NCI-H187 (cell line): ENCODE measurements at regions not wholly inside any gene's neighbourhood (a gene's known extent, or its start where the extent isn't known, plus 50 kb on each side); places are given as distances from the start of the nearest gene placed in this dataset.
"Not testable (repeated sequence)": the region's sequence is repeated elsewhere in the genome, so short reads cannot be mapped to it uniquely, and the experiment has no call there.

Experiments
- DNase-seq, 2 experiments: peaks; one replicate each; lab custom pipeline; 2025; lab: John Stamatoyannopoulos, UW

GRCh38 chr4:180994722-180995121, 1248.5 kb upstream of the TENM3 start:
- DNase-seq: no peak

DNA sequence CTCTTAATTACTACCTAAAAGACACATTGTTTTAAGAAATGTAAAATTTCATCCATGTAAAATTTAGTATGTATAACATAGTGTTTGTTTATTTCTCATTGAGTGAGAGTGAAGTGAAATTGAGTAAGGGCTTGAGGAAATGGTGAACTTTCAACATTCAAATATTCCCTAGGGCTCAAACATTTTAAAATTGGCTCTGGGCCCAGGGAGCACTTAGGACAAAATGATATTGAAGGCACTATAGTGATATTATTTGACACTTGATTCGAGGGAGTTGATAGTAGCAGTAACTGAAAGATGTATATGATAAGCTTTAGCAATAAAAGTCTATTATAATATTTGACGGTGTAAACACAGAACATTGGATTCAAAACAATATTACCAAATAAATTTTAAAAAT, 1244.0 kb upstream of the TENM3 start:
- no peak for DNase-seq

GRCh38 chr4:181004056-181004455, 1239.1 kb upstream of the TENM3 start:
- no peak for DNase-seq

- no peak for DNase-seq
Measured at GRCh38 chr4:181006499-181007260, 1236.5 kb upstream of the TENM3 start.

DNA sequence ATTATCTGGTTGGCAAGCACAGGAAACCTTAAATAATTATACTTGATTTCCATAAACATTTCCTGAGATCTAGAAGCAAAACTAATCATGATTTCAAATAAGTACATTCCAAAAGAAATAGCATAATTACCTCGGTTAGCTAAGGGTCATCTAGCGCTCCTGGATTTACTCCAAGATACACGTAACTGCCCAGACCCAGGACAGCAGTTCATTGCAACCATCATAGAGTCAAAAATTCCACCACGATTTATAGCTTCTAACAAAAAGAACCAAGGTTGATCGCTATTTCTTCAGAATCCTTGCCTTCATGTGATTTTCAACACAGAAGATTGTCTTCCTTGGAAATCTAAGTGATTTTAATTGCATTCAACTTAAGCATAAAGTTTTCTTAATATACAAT, 1235.5 kb upstream of the TENM3 start:
- no peak for DNase-seq

- DNase-seq: no peak
Measured at GRCh38 chr4:181008164-181008563, 1235.0 kb upstream of the TENM3 start.

DNA sequence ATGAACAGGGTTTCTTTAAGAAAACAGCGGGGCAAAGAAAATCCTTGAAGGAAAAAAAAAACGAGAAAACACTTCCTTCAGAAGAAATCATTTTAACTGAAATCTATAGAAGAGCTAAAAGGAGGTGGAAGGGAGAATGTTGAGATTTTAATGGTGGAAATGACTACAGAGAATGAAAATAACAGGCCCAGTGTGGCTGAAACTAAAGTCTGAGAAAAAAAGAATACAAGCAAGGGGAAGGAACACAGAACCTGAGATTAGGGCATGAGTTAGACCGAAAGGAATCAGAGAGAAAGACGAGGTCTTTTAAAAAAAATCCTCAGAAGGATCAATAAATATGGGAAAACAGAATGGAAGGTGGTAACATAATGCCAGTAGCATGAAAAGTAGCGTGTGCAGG, 1230.0 kb upstream of the TENM3 start:
- no peak for DNase-seq

- no peak for DNase-seq
Measured at GRCh38 chr4:181017038-181017437, 1226.2 kb upstream of the TENM3 start.

- no peak for DNase-seq
Measured at GRCh38 chr4:181018472-181018871, 1224.7 kb upstream of the TENM3 start.

- DNase-seq: no peak
Measured at GRCh38 chr4:181018913-181019312, 1224.3 kb upstream of the TENM3 start.

DNA sequence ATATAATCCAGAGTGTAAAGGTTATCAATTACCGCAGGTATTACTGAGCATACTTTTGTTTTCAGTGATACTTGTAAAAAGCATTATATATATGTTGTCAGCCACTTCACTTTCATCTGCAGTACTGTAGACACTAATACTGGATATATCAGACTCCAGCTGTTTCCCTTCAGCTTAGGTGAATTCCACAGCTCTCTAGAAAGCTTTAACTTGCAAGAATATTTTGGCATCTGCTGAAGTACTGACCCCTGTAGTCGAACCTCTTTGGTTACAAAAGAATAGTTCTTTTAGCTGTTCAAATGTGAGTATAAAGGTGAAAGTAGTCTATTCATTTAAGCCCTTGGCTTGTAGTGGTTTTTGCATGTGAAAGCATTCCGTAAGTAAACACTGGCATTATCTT, 1222.7 kb upstream of the TENM3 start:
- no peak for DNase-seq

GRCh38 chr4:181021213-181021612, 1222.0 kb upstream of the TENM3 start:
- DNase-seq: no peak

GRCh38 chr4:181030135-181030921, 1212.9 kb upstream of the TENM3 start:
- DNase-seq: not testable (repeated sequence)

- no peak for DNase-seq
Measured at GRCh38 chr4:181030961-181031360, 1212.2 kb upstream of the TENM3 start.

DNA sequence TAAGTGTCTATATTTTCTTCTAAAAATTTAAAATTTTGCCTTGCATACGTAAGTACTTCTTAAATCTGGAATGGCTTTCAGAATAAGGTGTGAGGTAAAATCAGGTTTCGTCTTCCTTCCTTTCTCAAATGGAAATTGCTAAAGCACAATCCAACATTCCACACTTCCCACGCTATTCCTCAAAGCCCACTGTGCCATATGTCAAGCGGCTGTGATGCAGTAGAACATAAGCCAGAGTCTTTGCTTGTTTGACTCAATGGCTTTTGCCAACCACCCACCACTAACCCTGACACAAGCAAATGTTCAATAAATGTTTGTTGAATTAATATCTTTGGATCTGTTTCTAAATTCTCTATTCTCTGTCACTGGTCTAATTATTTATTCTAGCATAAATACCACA, 1199.7 kb upstream of the TENM3 start:
- DNase-seq: no peak

- DNase-seq: no peak
Measured at GRCh38 chr4:181046809-181047208, 1196.4 kb upstream of the TENM3 start.

- no peak for DNase-seq
Measured at GRCh38 chr4:181051931-181052330, 1191.3 kb upstream of the TENM3 start.

GRCh38 chr4:181061787-181062186, 1181.4 kb upstream of the TENM3 start:
- no peak for DNase-seq

DNA sequence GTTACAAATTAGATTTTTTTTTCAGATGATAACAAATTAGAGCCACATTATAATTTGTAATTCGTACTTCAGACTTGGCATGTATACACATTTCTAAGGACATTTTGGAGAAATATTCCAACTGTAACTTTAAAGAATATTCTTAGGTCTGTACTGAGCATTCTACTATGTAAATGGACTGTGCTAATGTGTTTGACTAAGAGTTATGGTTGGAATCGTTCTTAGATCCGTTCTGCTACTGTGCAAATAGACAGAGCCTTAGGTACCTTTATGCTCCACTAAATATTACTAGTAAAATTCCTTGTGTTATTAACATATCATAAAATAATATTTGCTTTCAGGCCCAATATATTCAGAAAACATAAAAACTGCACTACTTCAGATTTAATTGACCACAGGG, 1180.0 kb upstream of the TENM3 start:
- DNase-seq: no peak

DNA sequence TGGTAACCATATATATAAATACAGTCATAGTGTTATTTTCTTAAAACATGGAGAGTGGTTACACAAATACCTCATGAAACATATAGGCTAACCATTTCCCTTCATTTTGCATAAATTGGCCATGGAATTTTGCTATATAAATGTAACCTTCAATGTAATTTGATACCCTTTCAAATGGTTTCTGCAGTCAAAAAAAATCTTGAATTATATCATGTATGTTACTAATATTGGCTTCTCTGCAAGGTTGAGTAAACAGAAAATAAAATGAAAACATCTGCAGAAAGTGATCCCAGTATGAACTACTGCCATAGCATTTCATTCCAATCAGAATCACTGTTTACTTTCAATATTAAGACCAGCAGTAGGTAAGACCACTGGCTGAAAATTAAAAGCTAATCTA, 1165.9 kb upstream of the TENM3 start:
- no peak for DNase-seq

DNA sequence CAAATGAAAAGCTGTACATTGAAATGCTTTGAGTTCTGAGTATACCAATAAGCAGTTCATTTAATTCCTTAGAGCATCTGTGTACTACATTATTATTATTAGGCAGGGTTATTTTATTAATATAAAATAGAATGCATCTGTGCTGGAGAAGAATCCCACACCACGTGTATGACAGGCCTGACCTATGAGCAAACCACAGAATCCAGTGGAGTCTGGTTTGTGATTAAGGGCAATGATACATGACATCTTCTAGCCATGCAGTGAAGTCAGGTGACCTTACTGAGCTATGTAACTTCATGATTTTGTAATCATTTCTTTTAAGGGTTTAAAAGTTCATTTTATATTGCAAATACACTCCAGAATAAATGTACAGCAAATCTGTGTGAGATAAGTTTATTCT, 1165.0 kb upstream of the TENM3 start:
- no peak for DNase-seq

DNA sequence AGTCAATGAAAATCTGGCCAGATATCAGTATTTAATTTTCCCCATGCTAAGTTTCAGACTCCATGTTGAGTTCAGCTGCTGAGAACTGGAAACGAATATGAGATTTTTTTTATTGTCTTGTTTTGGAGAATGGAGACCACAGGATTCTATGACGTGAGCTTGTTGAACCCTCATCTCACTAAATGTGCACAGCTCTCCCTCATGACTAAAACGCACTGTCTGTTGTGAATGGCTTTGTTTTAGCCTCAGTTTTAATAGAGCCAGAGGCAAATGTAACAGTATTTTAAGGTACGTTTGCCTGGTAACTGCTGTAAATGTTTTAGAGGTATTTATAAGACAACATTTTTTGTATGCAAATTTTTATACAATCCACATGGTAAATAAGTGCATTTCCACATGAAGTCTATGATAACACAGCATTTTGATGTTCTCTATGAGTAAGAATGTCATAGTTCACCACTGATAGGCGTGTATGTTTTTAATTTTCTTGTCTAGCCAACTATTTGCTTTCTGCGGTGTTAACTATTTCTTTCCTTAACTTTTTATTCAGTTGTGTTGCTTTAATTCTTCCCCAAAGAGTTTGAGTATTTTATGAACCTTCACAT, 1159.3 kb upstream of the TENM3 start:
- no peak for DNase-seq

GRCh38 chr4:181085557-181085956, 1157.6 kb upstream of the TENM3 start:
- DNase-seq: no peak
